ENCODE measurements at regions not wholly inside any gene's neighbourhood (a gene's known extent, or its start where the extent isn't known, plus 50 kb on each side); places are given as distances from the start of the nearest gene placed in this dataset.
"Not testable (repeated sequence)": the region's sequence is repeated elsewhere in the genome, so short reads cannot be mapped to it uniquely, and the experiment has no call there.

- DNase-seq = no peak
These were observed 118.2 kb downstream of the PCDH7 start for GRCh38 chr4:30838331-30838730.

DNA sequence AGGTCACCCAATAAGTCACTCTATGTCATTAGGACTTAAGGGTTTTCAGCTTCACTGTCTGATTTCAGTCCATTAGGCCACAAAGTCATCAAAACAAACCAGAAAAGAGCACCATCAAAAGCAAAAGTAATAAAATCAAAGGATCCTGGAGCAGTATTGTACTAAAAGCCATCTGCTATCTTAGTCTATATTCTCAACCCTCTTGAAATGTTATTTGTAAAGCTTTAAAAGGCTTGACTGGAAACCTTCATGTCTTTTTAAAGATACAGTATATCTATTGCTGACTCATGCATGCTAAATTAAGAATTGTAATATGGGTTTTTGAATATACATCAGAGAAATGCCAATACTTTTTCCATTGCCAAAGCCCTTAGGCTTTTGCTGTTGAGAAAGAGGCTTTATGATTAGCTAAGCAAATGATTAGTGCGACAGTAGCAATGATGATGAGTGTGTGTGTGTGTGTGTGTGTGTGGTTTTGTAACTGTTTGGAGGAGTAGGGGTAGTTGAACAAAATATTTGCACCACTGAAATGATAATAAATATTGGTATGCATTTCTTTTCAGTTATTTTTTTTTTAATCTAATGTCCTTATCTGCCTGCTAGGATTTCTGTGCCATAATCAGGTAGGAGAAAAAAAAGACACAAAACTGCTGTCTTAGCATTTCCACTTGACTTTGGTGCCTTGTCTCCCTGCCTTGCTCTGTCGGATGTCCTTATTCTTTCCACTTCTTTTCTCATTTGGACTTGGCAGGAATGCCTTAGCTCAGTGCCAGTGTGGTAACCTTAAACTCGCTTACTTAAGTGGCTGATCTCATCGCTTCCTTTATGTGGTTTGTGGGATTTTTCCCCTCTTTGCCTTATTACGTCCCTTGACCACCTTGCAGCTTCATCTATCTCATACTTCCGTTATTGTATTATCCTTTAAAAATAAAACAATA lies 119.7 kb downstream of the PCDH7 start:
- DNase-seq = no peak

GRCh38 chr4:30840571-30840970 lies 120.4 kb downstream of the PCDH7 start:
- no peak for DNase-seq

- DNase-seq = no peak
These were observed 122.0 kb downstream of the PCDH7 start for GRCh38 chr4:30842142-30842541.

GRCh38 chr4:30842689-30843088 lies 122.5 kb downstream of the PCDH7 start:
- no peak for DNase-seq

- DNase-seq = no peak
These were observed 124.9 kb downstream of the PCDH7 start for GRCh38 chr4:30844861-30845582.

- DNase-seq = no peak
These were observed 127.0 kb downstream of the PCDH7 start for GRCh38 chr4:30847167-30847566.

- no peak for DNase-seq
These were observed 127.8 kb downstream of the PCDH7 start for GRCh38 chr4:30847958-30848357.

DNA sequence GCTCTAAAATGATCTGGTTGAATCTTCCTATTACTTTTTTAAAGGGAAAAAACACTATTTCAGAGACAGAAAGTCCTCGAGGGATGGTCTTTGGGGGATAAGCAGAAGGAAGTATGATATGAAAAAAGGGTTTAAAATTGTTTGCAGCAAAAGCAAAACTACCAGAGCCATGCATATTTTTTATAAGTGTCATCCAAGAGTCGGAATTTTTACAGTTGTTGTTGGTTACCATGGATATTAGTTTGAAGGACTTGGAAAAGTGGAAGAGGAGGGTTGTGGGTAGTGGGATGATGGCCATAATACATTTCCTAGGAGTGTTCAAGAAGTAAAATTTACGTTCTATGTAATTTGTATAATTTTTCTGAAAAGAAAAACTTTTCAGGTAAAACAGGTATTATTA lies 134.4 kb downstream of the PCDH7 start:
- DNase-seq = no peak

- DNase-seq = no peak
These were observed 135.1 kb downstream of the PCDH7 start for GRCh38 chr4:30855232-30855631.

GRCh38 chr4:30856795-30857564 lies 136.8 kb downstream of the PCDH7 start:
- no peak for DNase-seq

DNA sequence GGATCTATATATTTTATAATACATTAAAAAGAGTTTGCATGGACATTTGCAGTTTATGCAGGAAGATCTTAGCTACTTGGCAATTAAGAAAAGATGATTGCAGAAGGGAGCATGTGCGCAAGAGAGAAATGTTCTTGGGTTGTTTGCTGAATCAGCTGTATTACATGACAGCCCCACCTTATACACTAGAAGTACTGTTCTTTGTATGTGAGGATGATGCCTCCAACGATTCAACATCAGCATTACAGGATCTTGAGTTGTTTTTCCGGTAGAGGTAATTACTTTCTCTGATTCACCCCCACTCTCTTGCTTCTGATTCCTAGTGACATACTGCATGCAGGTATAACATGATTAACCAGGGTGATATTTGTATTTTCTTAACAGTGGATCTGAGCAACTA lies 140.8 kb downstream of the PCDH7 start:
- DNase-seq = no peak

DNA sequence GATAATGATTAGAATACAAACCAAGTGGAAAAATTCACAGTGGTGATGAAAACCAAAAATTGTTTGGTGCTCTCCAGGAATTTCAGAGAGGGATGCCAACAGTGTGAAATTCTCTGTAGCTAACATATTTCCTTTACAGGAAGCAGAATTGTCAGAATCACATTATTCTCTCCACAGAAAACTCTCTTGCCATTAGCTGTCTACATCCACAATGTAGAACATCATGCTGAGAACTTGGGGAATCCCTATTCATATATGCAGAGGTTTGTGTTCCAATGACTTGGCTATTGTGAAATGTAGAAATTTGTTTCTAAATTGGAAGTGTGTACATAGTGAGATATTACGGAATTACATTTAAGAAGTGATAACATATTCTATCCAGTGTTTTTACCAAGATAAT lies 142.0 kb downstream of the PCDH7 start:
- no peak for DNase-seq

- no peak for DNase-seq
These were observed 142.9 kb downstream of the PCDH7 start for GRCh38 chr4:30863021-30863420.

DNA sequence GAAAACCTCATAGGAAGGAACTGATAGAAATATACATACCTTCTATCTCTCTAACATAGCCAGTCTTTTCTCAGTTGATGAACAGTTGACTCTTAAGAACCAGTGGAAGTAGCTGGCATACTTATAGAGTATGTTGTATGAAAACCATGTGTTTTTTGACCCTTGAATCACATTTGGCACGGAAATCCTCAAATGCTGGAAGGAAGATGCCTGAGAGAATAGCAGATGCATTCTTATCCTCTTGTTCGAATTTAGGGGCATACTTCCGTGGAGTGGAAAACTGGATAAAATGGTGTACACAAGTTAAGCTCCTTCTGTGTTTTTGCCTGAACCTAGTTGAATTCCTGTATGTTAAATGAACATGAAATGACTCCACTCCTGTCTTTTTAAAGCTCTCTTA lies 145.5 kb downstream of the PCDH7 start:
- DNase-seq = no peak

DNA sequence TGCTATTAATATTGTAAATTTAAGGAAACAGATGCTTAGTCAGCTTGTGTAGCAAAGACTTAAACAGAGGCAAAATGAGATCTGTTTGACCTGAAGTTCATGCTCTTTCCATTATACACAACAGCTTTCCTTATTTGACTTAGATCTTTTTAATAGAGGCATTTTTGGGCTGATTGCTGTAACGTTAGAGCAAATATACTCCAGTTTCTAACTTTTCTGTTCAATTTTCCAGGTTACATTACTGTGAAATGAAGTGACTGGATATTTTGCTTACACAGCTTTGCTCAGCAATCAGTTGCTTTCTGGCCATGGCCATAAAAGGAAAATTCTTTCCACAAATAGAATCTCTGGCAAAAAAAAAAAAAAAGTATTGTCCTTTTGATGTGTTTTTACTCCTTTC lies 146.2 kb downstream of the PCDH7 start:
- DNase-seq = no peak

GRCh38 chr4:30866907-30867306 lies 146.7 kb downstream of the PCDH7 start:
- DNase-seq = no peak

- DNase-seq = no peak
These were observed 147.3 kb downstream of the PCDH7 start for GRCh38 chr4:30867427-30867826.

DNA sequence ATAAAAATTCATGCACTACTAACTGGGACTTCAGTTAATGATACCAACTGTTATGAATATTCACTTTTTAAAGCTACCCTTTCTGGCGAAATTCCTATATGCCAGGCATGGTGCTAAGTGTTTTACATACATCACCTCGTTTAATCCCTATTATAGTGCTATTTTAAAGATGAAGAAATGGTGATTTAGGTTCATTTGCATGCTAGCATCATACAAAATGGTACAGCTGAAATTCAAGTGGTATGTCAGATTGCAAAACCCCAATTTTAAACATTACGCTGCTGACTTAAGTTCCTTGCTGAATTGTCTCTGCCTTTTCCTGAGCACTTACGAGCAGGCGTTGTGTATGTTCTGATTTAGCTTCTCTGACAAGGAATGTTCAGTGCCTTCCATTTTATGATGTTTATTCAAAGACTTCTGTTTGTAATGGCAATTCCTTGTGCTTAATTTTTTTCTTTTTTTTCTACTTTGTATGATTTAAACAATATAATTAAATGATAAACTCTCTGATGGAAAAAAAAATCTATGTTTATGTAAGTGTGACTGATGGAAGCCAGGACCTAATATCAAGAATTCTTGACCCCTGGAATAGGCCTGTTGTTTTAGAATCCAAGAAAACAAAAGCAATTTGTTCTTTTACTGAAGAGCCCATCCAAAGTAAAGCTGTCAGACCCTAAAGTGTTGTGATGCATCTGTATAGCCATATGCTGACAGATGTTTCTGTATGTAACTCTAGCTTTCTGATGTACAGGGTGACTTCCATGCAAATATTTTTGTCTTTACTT lies 148.1 kb downstream of the PCDH7 start:
- no peak for DNase-seq

GRCh38 chr4:30869387-30869786 lies 149.2 kb downstream of the PCDH7 start:
- not testable (repeated sequence) for DNase-seq

- DNase-seq = no peak
These were observed 150.3 kb downstream of the PCDH7 start for GRCh38 chr4:30870513-30870912.

GRCh38 chr4:30875658-30876269 lies 155.6 kb downstream of the PCDH7 start:
- DNase-seq = no peak
